Choroid plexus epithelial cell (primary cell): ENCODE measurements at regions not wholly inside any gene's neighbourhood (a gene's known extent, or its start where the extent isn't known, plus 50 kb on each side); places are given as distances from the start of the nearest gene placed in this dataset.
A peak's percentile ranks its signal among the peaks of the same experiment; 100 is the strongest.

ENCODE experiments used
- DNase-seq: peaks from one replicate; pipeline ENCODE4 v3.0.0-alpha.2; 2010; ENCODE audit warnings: low read depth
- H3K4me3 ChIP-seq: 2 replicates; pipeline ENCODE4 v1.5.1; 2011; ENCODE audit warnings: low read depth, mild to moderate bottlenecking, control low read depth, low read length, moderate library complexity
- CTCF ChIP-seq: conservative IDR thresholded peaks from 2 replicates; pipeline ENCODE4 v1.5.1; 2011; ENCODE audit warnings: low read depth, mild to moderate bottlenecking, control low read depth, inconsistent platforms, low read length, moderate library complexity

GRCh38 chr4:185898413-185898812 lies 86.4 kb upstream of the SORBS2 start:
- no peak for TF ChIP-seq CTCF
- H3K4me3 ChIP-seq, result no peak overlapping the region
- no peak for DNase-seq

- H3K4me3 ChIP-seq, result no peak overlapping the region
- DNase-seq, result no peak
- TF ChIP-seq CTCF, result no peak
Observed at GRCh38 chr4:185899833-185900232, 87.8 kb upstream of the SORBS2 start.

GRCh38 chr4:185902654-185903053 lies 90.7 kb upstream of the SORBS2 start:
- DNase-seq, result no peak
- no peak for TF ChIP-seq CTCF

GRCh38 chr4:185903205-185903604 lies 91.2 kb upstream of the SORBS2 start:
- peak; percentile 47 for DNase-seq
- no peak for TF ChIP-seq CTCF
- H3K4me3 ChIP-seq, result no peak overlapping the region

More at GRCh38 chr4:185902654-185903053, 90.7 kb upstream of the SORBS2 start:
- H3K4me3 ChIP-seq, result no peak overlapping the region

GRCh38 chr4:185904381-185904780 lies 92.4 kb upstream of the SORBS2 start:
- no peak for TF ChIP-seq CTCF
- no peak for DNase-seq
- H3K4me3 ChIP-seq, result no peak overlapping the region

- no peak for DNase-seq
- no peak overlapping the region for H3K4me3 ChIP-seq
- TF ChIP-seq CTCF, result no peak
Observed at GRCh38 chr4:185909972-185910371, 98.0 kb upstream of the SORBS2 start.

- DNase-seq, result peak; percentile 33
- no peak for TF ChIP-seq CTCF
- H3K4me3 ChIP-seq, result no peak overlapping the region
Observed at GRCh38 chr4:185911556-185912064, 99.6 kb upstream of the SORBS2 start.
